Motor neuron (in vitro differentiated cells): ENCODE measurements at regions not wholly inside any gene's neighbourhood (a gene's known extent, or its start where the extent isn't known, plus 50 kb on each side); places are given as distances from the start of the nearest gene placed in this dataset.
"Not testable (repeated sequence)": the region's sequence is repeated elsewhere in the genome, so short reads cannot be mapped to it uniquely, and the experiment has no call there.

Experiments used
- ATAC-seq, 8 experiments: fragments of 200-7000 bp; cut with Tn5 transposase; replicated peaks in 6 of 8; 2 replicates each; pipeline ENCODE4 v1.8.0; 2021; ENCODE audit warnings: mild to moderate bottlenecking in 8 of 8, moderate library complexity in 8 of 8
- H3K27ac ChIP-seq, 2 donors: fragments of 250-450 bp; sonication (Bioruptor Pico); 2 replicates each; pipeline ENCODE4 v1.9.0; 2021; ENCODE audit warnings: antibody characterized with exemption in 2 of 2, mild to moderate bottlenecking in 2 of 2, moderate library complexity in 1 of 2
- H3K4me1 ChIP-seq, 2 donors: fragments of 250-450 bp; sonication (Bioruptor Pico); replicated peaks in 1 of 2; 2 replicates each; pipeline ENCODE4 v1.6.1; 2021; ENCODE audit warnings: antibody characterized with exemption in 2 of 2, mild to moderate bottlenecking in 2 of 2, moderate library complexity in 1 of 2
- H3K4me3 ChIP-seq, 5 donors: fragments of 250-450 bp; sonication (Bioruptor Pico); 2 replicates each; pipeline ENCODE4 v1.9.0; 2021; ENCODE audit warnings: antibody characterized with exemption in 5 of 5, mild to moderate bottlenecking in 5 of 5, moderate library complexity in 4 of 5
- WGBS, 10 experiments: fragments of 450-650 bp; shearing (Covaris generic); methylation state at CpG; one replicate each; pipeline ENCODE4 v1.0.0; 2022; 5-methylcytosine and 5-hydroxymethylcytosine counted together
- in situ Hi-C, 9 experiments: fragments of 400-800 bp; cut with MboI; loops; one replicate each; pipeline ENCODE4 v1.15.0; 2021; ENCODE audit warnings: low sequenced_read_pairs in 9 of 9, low pct_unique_long_range_greater_than_20kb in 2 of 9; ENCODE audit not compliant: unreplicated experiment in 9 of 9

DNA sequence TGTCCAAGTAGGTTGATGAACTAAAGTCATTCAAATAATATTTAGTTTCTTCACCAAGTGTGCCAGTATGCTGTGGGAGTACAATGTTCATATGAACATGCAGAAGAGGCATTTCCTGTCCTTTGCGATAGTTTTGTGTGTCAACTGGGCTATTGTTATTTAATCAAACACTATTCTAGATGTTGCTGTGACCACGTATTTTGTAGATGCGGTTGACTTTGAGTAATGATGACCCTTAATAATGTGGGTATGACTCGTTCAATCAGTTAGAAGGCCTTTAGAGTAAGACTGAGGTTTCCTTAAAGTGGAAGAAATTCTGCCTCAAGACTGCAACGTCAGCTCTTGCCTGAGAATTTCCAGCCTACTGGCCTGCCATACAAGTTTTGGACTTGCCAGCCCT is 470.7 kb upstream of the CBLB start:
- in situ Hi-C loops: no loop called here
- WGBS, 10 experiments: 39 to 92% (median 75%) methylated on average over 2 to 5 of the region's 5 CpGs; no CpG with 5 or more reads in 2 of the 10 experiments
- ATAC-seq: no peak
- peaks cover 0 to 3% of the 10 kb centered on the region in 2 donors for H3K4me1 ChIP-seq
- H3K27ac ChIP-seq: no peak overlapping the region
- H3K4me3 ChIP-seq: no peak overlapping the region

DNA sequence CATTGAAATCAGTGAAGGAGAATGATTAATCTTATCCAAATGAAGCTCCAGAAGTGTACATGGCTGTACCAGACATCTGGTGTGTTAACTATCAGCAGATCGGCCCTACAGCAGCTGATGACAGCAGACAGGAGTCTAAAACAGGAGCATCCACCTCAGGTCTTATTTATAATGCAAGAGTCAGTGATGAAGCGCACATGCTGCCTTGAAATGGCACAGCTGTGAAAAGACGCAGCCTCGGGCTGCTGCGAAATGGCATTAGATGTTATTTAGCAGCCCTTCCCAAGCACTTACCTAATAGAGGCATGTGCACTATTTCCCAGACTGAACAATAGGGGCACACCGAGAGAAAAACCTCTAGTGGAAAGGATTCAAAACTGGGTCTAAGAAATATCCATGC is 472.3 kb upstream of the CBLB start:
- ATAC-seq: peak in 7 of 8 experiments; percentile 73 to 90 (median 82)
- WGBS, 10 experiments: 0 to 45% (median 31%) methylated on average over 1 to 6 of the region's 6 CpGs; no CpG with 5 or more reads in 3 of the 10 experiments
- Histone ChIP-seq H3K27ac (no peak overlapping the region), H3K4me3 (no peak overlapping the region), H3K4me1 (peaks cover 0 to 3% of the 10 kb centered on the region in 2 donors)
- in situ Hi-C loops: no loop called here

DNA sequence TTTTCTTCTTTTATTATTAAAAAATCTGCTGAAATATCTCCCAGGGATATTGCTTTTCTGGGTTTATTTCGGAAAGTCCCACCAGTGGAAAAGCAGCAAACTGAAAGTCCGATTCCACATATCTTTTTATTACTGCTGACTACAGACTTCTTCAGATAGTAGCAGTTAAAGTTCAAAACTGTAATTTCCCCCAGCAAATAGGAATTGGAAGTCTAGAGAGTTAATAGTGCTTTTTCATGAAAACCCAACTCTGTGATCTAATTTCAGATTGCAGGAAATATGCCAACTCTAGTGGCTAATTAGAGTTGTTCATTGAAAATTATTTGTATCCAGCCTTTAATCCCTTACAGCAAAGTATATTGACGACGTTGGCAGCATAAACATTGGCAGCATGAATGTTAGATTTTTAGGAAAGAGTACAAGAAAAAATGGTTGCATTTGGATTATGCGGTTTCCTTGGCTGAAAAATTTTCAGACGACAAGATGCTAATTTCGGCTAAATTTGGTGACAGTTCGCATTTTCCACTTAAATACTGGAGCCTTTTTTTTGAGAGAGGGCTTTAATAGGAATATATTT is 472.9 kb upstream of the CBLB start:
- 31 to 95% (median 93%) methylated on average over 3 to 8 of the region's 8 CpGs; no CpG with 5 or more reads in 1 of the 10 experiments for WGBS, 10 experiments
- no peak for ATAC-seq
- Histone ChIP-seq H3K4me1 (peaks cover 0 to 3% of the 10 kb centered on the region in 2 donors), H3K4me3 (no peak overlapping the region), H3K27ac (no peak overlapping the region)
- in situ Hi-C loops: no loop called here

DNA sequence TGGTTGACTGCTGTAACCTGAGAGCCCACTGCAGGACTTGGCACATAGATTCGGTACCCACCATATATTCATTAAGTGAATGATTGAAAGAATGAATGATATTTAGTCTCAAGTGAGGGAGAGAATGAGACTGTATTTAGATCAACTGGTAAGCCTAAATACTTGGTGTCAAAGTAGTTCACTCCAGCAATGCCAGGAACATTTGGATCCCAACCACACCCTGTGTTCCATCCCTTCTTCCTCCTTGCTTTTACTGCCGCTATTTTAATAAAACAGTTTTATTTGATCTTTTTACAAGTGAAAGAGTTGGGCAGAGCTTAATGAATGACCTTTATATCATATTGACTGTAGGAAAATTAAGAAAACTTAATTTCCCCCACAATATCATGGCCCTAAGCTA is 473.6 kb upstream of the CBLB start:
- in situ Hi-C loops: no loop called here
- ATAC-seq: no peak

DNA sequence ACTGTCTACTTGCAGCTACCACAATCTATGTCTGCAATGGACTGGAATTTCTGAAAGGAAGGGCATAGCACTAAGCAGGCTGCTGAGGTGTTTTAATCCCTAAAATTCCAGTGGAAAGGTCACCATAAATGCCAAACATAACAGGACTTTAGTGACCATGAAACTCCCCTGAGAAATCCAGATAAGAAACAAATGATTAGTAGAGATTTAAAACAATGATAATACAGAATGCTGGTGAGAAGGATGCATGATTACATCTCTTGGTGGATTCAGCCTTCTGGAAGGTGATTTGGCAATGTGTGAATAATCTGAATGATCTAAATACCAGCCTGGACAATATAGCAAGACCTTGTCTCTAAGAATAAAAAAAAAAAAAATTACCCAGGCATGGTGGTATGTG is 475.0 kb upstream of the CBLB start:
- H3K4me1 ChIP-seq: peaks cover 0 to 3% of the 10 kb centered on the region in 2 donors
- no peak overlapping the region for H3K4me3 ChIP-seq
- in situ Hi-C loops: no loop called here
- no peak overlapping the region for H3K27ac ChIP-seq
- ATAC-seq: no peak

More for the DNA sequence above, 473.6 kb upstream of the CBLB start:
- H3K4me3 ChIP-seq: no peak overlapping the region
- H3K27ac ChIP-seq: no peak overlapping the region
- H3K4me1 ChIP-seq: peaks cover 0 to 3% of the 10 kb centered on the region in 2 donors
- 83 to 100% (median 96%) methylated on average over 1 to 2 of the region's 2 CpGs; no CpG with 5 or more reads in 3 of the 10 experiments for WGBS, 10 experiments

DNA sequence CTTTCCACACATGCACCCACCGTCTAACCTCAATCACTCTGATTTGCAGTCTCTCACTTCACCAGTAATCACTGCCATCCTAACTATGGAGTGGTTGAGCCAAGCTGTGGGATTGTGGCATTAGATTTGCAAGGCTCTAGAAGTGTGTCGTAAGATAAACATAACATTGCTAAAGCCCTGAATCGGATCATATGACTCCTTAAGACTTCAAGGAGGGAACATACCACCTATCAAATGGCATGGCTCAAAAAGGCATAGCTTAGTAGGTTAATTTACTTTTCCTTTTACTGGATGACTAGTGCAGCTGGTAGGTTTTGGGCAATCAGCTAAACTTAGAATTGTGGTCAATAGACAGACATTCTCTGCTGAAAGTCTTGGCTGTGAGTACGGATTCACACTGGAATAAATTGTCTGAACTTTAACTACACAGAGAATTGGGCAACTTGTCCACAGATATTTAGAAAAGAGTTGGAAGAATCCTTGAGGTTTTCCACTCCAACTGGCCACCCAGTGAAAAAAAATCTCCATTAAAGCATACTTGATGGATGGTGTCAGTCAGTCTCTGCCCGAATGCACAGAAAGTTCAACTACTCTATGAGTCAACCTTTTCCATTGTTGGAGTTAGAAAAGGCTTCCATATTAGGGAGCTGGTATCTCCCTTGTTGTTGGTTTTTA is 476.7 kb upstream of the CBLB start:
- in situ Hi-C loops: no loop called here
- ATAC-seq: peak in 6 of 8 experiments; percentile 27 to 82 (median 58)

DNA sequence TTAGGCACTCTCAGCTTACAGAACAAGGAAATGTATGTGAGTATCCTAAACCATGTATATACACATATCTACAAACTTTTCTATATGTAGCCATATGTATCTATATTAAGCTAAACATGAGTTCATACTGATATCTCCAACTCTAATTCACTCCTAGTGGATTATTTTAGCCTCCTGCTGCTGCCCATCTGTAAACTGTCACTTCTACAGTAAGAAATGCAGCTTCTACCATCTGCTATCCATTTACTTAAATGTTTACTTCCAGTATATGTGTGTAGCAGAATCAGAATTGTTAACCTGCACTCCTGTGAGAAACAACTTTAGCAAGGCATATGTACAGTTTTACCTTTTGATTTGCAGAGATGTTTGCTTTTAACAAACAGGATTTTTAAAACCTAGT is 478.5 kb upstream of the CBLB start:
- ATAC-seq: no peak
- Histone ChIP-seq H3K4me3 (no peak overlapping the region), H3K4me1 (no peaks in the 10 kb centered on the region), H3K27ac (no peak overlapping the region)
- in situ Hi-C loops: no loop called here

More for the DNA sequence above, 476.7 kb upstream of the CBLB start:
- WGBS, 10 experiments: 5 to 91% (median 52%) methylated on average over 2 to 4 of the region's 5 CpGs; no CpG with 5 or more reads in 1 of the 10 experiments
- Histone ChIP-seq H3K4me3 (no peak overlapping the region), H3K4me1 (peaks cover 0 to 3% of the 10 kb centered on the region in 2 donors), H3K27ac (no peak overlapping the region)

DNA sequence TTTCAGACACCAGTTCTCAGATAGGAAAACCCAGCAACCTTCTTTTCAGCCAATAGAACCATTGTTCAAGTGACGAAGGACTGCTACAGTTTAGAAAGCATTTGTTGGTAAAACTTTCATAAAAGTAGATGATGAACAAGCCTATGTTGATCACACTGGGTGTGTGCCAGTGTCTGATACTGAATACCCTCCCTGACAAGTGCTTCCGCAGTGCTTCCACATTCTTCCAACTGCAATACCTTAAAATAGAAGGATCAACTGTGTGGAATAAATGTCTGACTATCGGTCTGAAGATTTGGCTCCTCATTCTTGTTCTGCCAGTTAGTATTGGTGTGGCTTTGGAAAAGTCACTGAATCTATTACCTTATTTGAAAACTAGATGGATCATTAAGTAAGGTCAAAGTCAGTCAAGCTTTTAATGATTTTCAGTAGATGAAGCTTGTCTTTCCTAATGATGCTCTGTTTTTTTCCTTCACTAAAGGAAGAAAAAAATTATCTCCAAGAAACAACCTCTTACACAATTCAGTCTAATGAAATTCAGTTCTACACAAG is 479.4 kb upstream of the CBLB start:
- no peaks in the 10 kb centered on the region for H3K4me1 ChIP-seq
- 40 to 100% (median 92%) methylated on average over 1 to 3 of the region's 3 CpGs; no CpG with 5 or more reads in 2 of the 10 experiments for WGBS, 10 experiments
- no peak for ATAC-seq
- in situ Hi-C loops: no loop called here
- no peak overlapping the region for H3K27ac ChIP-seq
- H3K4me3 ChIP-seq: no peak overlapping the region

DNA sequence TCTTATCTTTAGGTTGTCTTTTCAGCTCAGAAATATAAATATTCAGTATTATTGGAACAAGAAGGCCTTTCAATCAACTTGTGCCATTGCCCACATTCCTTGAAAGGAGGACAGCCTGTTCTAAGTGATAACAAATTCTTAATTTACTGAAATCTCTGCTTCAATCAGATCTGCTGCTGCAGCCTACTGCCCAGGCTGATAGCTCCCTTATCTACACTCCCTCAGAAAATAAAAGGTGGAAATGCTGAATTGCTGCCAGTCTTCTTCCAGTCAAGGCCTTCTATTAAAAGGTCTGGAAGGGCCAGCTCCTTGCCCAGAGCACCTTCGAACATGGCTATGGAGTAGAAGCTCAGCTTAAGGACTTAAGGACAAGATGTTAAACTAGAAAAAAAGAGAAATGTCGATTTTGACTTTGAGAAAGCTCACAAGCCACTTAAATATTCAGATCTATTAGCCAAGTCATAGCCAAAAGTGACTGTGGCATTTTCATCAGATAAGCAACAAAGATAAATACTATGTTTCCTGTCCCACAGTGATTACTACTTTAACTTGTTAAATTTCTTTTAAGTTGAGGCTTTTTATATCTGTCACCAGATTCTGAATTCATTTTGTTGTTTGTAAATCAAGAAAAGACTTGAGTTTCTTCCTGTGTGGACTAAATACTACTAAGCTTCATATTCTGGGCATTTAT is 480.5 kb upstream of the CBLB start:
- H3K4me3 ChIP-seq: no peak overlapping the region
- ATAC-seq: no peak
- no peak overlapping the region for H3K27ac ChIP-seq
- WGBS, 10 experiments: 67 to 90% (median 84%) methylated on average over 1 to 2 of the region's 2 CpGs; no CpG with 5 or more reads in 3 of the 10 experiments
- in situ Hi-C loops: no loop called here
- H3K4me1 ChIP-seq: no peaks in the 10 kb centered on the region

DNA sequence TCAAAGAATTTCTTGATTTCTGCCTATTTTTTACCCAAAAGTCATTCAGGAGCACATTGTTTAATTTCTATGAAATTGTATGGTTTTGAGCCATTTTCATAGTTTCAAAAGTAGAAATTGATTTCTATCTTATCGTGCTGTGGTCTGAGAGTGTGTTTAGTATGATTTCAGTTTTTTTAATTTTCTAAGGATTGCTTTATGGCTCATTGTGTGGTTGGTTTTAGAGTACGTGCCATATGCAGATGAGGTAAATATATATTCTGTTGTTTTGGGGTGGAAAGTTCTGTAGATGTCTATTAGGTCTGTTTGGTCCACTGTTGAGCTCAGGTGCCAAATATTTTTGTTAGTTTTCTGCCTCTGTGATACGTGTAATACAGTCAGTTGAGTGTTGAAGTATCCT is 487.1 kb upstream of the CBLB start:
- 44 to 100% (median 93%) methylated on average over 1 to 3 of the region's 3 CpGs for WGBS, 10 experiments
- no peak for ATAC-seq
- H3K4me3 ChIP-seq: no peak overlapping the region
- no peak overlapping the region for H3K27ac ChIP-seq
- in situ Hi-C loops: no loop called here
- no peaks in the 10 kb centered on the region for H3K4me1 ChIP-seq

DNA sequence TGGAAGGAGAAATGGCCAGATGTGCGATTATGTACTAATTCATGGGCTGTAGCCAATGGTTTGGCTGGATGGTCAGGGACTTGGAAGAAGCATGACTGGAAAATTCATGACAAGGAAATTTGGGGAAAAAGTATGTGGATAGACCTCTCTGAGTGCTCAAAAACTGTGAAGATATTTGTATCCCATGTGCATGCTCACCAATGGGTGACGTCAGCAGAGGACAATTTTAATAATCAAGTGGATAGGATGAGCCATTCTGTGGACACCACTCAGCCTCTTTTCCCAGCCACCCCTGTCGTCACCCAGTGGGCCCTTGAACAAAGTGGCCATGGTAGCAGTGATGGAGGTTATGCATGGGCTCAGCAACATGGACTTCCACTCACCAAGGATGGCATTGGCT is 490.9 kb upstream of the CBLB start:
- H3K4me3 ChIP-seq: no peak overlapping the region
- H3K4me1 ChIP-seq: no peaks in the 10 kb centered on the region
- no peak overlapping the region for H3K27ac ChIP-seq
- in situ Hi-C loops: no loop called here
- no peak for ATAC-seq
- 82 to 100% (median 91%) methylated on average over 1 to 3 of the region's 3 CpGs; no CpG with 5 or more reads in 2 of the 10 experiments for WGBS, 10 experiments

DNA sequence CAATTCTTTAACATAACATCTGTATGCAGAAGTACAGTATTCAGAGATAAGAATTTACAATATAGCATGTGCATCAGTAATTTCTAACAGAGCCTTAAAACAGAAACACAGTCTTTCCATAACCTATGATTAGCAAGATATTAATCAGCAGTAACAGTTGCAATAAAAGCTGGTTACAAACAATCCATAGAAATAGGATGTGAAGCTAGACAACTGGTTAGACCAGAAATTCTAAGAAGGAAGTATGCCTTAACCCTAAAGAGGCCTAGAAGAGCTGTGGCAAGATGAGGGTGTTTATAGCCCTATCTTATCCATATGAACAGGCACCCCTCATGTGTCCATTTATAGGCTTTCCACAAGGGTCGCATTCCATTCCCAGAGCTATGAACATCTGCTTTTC is 492.1 kb upstream of the CBLB start:
- H3K27ac ChIP-seq, ATAC-seq, H3K4me1 ChIP-seq, H3K4me3 ChIP-seq, in situ Hi-C loops: not testable (repeated sequence)
- 100% methylated on average over 1 of the region's 1 CpG; no CpG with 5 or more reads in 8 of the 10 experiments for WGBS, 10 experiments

DNA sequence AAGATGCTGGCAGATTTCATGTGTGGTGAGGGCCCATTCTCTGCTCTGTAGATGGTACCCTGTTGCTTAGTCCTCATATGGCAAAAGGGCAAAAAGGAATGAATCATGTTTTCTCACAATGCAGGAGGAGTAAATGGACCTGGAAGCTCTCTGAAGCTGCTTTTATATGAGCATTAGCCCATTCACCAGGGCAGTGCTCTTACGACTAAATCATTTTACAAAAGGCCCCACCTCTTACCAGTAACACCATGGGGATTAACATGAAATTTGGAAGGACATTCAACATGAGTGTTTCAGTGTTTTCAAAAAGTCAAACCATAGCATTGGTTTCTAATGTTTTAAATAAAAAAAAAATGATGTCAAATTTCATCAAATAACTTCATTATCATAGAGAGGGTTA is 495.7 kb upstream of the CBLB start:
- peaks cover 0 to 2% of the 10 kb centered on the region in 2 donors for H3K4me1 ChIP-seq
- no peak overlapping the region for H3K4me3 ChIP-seq
- ATAC-seq: peak in 2 of 8 experiments; percentile 60 to 72
- 17 to 82% (median 61%) methylated on average over 1 of the region's 1 CpG; no CpG with 5 or more reads in 4 of the 10 experiments for WGBS, 10 experiments
- no peak overlapping the region for H3K27ac ChIP-seq
- in situ Hi-C loops: no loop called here
